ENCODE measurements at regions not wholly inside any gene's neighbourhood (a gene's known extent, or its start where the extent isn't known, plus 50 kb on each side); places are given as distances from the start of the nearest gene placed in this dataset.

DNA sequence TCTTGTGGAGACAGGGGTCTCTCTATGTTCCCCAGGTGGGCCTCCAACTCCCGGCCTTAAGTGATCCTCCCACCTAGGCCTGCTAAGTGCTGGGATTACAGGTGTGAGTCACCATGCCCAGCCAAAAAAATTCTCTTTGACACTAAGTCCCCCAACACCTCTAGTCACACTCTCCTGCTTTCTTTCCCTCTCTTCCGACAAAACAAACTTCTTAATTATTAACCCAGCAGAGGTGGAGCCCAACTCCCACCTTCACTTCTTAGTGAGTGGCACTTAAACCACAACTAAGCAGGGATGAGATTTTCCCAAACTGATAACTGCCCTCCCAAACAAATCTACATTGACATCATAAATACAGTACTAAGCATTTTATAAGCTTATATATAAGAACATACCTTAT lies 60.5 kb upstream of the PMAIP1 start:
- TF ChIP-seq, protein P1, sequence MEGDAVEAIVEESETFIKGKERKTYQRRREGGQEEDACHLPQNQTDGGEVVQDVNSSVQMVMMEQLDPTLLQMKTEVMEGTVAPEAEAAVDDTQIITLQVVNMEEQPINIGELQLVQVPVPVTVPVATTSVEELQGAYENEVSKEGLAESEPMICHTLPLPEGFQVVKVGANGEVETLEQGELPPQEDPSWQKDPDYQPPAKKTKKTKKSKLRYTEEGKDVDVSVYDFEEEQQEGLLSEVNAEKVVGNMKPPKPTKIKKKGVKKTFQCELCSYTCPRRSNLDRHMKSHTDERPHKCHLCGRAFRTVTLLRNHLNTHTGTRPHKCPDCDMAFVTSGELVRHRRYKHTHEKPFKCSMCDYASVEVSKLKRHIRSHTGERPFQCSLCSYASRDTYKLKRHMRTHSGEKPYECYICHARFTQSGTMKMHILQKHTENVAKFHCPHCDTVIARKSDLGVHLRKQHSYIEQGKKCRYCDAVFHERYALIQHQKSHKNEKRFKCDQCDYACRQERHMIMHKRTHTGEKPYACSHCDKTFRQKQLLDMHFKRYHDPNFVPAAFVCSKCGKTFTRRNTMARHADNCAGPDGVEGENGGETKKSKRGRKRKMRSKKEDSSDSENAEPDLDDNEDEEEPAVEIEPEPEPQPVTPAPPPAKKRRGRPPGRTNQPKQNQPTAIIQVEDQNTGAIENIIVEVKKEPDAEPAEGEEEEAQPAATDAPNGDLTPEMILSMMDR (IDR thresholded peaks at IDR 0.05; ENCODE audit: low read depth, low read length): no peak
- TF ChIP-seq EZH2phosphoT487 (IDR thresholded peaks at IDR 0.05; ENCODE audit: low read depth): no peak
